ENCODE measurements at regions not wholly inside any gene's neighbourhood (a gene's known extent, or its start where the extent isn't known, plus 50 kb on each side); places are given as distances from the start of the nearest gene placed in this dataset.

DNA sequence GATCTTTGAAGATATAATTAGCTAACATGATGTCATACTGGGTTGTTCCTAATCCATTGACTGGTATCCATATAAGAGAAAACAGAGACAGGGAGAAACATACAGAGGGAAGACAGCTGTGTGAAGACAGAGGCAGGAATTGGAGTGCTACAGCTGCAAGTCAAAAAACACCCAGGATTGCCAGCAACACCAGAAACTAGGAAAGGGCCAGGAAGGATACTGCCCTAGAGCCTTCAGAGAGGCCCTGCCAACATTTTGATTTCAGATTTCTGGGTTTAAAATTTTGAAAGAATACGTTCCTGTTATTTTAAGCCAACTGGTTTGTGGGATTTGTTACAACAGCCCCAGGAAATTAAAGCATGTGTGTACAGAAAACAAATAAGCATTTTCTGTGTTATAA, 473.7 kb upstream of the FLRT2 start:
- H3K27me3 ChIP-seq (ENCODE audit: control insufficient read depth, insufficient read depth, low read length), result no peaks in the 10 kb centered on the region
- no peaks in the 10 kb centered on the region for H3K36me3 ChIP-seq (ENCODE audit: control insufficient read depth, insufficient read depth, low read length)
- DNase-seq (ENCODE audit: low read depth) (no peak), FAIRE-seq (no peak)
- H3K4me3 ChIP-seq (ENCODE audit: low read depth, low read length), result no peak overlapping the region
- TF ChIP-seq, protein P1, sequence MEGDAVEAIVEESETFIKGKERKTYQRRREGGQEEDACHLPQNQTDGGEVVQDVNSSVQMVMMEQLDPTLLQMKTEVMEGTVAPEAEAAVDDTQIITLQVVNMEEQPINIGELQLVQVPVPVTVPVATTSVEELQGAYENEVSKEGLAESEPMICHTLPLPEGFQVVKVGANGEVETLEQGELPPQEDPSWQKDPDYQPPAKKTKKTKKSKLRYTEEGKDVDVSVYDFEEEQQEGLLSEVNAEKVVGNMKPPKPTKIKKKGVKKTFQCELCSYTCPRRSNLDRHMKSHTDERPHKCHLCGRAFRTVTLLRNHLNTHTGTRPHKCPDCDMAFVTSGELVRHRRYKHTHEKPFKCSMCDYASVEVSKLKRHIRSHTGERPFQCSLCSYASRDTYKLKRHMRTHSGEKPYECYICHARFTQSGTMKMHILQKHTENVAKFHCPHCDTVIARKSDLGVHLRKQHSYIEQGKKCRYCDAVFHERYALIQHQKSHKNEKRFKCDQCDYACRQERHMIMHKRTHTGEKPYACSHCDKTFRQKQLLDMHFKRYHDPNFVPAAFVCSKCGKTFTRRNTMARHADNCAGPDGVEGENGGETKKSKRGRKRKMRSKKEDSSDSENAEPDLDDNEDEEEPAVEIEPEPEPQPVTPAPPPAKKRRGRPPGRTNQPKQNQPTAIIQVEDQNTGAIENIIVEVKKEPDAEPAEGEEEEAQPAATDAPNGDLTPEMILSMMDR (IDR thresholded peaks at IDR 0.05; ENCODE audit: insufficient read depth, low read length, severe bottlenecking), result no peak

DNA sequence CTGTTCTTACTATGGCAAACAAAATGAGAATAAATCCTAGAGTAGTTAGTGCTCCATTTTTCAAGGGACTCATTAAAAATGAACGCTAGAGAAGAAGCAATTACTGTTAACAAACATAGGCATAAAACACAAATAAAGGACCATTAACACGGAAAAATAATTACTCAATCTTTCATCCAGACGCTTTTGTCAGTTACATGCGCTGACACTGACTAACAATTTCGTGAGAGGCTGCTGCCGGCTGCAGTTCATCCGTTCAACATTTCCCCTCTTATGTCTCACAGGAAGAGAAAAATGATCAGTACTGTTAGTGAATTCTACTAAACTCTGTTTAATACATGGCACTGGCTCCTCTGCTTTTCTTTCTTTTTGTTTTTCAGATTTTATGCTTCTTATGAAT, 472.7 kb upstream of the FLRT2 start:
- TF ChIP-seq, protein P1 (IDR thresholded peaks at IDR 0.05; ENCODE audit: insufficient read depth, low read length, severe bottlenecking), result no peak
- Histone ChIP-seq H3K36me3 (ENCODE audit: control insufficient read depth, insufficient read depth, low read length) (no peaks in the 10 kb centered on the region), H3K27me3 (ENCODE audit: control insufficient read depth, insufficient read depth, low read length) (no peaks in the 10 kb centered on the region), H3K4me3 (ENCODE audit: low read depth, low read length) (no peak overlapping the region)
- FAIRE-seq (no peak), DNase-seq (ENCODE audit: low read depth) (no peak)

DNA sequence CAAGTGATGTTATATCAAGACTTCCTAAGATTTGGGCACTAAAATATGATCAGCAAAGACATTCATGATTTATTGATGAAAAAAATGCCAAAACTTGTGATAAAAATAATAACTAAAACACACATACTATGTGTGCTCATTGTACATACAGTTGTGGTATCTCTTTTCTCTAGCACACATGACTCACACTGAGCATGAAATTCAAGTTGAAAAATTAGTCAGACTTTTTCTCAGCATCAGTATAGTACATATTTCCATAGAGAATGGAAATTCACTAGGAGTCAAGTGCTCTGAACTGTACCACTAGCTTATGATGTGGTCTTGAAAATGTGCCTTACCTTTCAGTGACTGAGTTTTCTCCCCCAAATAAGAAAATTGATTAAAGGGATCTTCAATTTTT, 471.8 kb upstream of the FLRT2 start:
- Histone ChIP-seq H3K36me3 (ENCODE audit: control insufficient read depth, insufficient read depth, low read length) (no peaks in the 10 kb centered on the region), H3K4me3 (ENCODE audit: low read depth, low read length) (no peak overlapping the region), H3K27me3 (ENCODE audit: control insufficient read depth, insufficient read depth, low read length) (no peaks in the 10 kb centered on the region)
- DNase-seq (ENCODE audit: low read depth) (peak; percentile 56), FAIRE-seq (no peak)
- TF ChIP-seq, protein P1 (IDR thresholded peaks at IDR 0.05; ENCODE audit: insufficient read depth, low read length, severe bottlenecking), result no peak

DNA sequence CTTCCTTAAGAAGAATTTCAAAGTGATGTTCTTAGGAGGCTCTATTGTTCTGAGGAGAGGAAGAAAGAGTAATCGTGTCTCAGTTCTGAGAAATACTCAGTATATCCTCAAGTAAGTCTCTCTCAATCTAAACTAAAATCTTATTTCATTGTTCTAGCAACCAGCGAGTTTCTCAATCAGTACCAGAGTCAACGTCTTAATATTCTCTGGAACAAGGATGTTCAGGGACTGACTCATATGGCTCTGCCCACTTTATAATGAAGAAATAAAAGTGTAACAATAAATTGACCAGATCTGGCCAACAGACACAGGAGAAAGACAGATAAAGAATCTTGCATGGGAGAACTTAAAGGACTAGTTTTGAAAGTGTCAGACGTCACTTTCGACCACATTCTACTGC, 469.8 kb upstream of the FLRT2 start:
- peaks cover 1% of the 10 kb centered on the region for H3K27me3 ChIP-seq (ENCODE audit: control insufficient read depth, insufficient read depth, low read length)
- no peak for FAIRE-seq
- H3K4me3 ChIP-seq (ENCODE audit: low read depth, low read length), result no peak overlapping the region
- DNase-seq (ENCODE audit: low read depth), result peak; percentile 29
- no peaks in the 10 kb centered on the region for H3K36me3 ChIP-seq (ENCODE audit: control insufficient read depth, insufficient read depth, low read length)
- TF ChIP-seq, protein P1 (IDR thresholded peaks at IDR 0.05; ENCODE audit: insufficient read depth, low read length, severe bottlenecking), result no peak

DNA sequence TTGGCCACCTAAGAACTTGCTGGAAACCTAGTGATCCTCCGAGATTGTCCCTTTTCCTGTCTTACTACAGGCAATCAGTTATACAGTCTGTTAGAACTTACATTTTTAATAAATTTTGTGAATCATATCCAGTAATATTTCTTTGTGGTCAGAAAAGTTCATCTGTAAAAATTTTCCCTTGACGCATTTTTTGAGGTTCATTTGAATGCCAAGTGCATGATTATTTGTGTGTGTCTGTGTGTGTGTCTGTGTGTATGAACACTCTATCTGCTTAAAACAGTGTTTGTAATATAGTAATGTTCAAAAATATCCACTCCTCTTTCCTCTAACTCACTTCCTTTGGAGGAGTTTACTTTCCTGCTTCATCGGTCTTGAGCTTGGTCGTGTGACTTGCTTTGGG, 468.7 kb upstream of the FLRT2 start:
- H3K27me3 ChIP-seq (ENCODE audit: control insufficient read depth, insufficient read depth, low read length), result peaks cover 1% of the 10 kb centered on the region
- no peak for DNase-seq (ENCODE audit: low read depth)
- H3K36me3 ChIP-seq (ENCODE audit: control insufficient read depth, insufficient read depth, low read length), result no peaks in the 10 kb centered on the region
- H3K4me3 ChIP-seq (ENCODE audit: low read depth, low read length), result no peak overlapping the region
- TF ChIP-seq, protein P1 (IDR thresholded peaks at IDR 0.05; ENCODE audit: insufficient read depth, low read length, severe bottlenecking), result no peak
- FAIRE-seq, result no peak

DNA sequence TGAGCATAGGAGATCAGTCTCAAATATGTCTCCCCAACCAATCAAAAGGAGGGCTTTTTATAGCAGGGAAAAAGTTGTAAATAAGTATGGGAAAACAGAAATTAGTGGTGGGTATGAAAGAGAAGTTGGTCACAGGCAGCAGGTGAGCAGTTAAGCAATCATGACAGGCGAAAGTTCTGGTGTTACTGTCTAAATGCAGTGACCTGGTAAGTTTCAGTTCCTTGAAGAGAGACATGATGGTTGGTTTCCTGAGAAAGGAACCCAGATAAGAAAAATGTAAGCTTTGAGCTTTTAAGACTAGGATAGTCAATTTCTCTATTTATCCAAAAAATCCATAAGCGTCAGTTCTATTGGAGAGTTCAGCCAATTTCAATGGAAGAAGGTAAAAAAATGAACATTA, 466.2 kb upstream of the FLRT2 start:
- no peak for DNase-seq (ENCODE audit: low read depth)
- H3K27me3 ChIP-seq (ENCODE audit: control insufficient read depth, insufficient read depth, low read length), result peaks cover 1% of the 10 kb centered on the region
- H3K4me3 ChIP-seq (ENCODE audit: low read depth, low read length), result no peak overlapping the region
- TF ChIP-seq, protein P1 (IDR thresholded peaks at IDR 0.05; ENCODE audit: insufficient read depth, low read length, severe bottlenecking), result no peak
- no peaks in the 10 kb centered on the region for H3K36me3 ChIP-seq (ENCODE audit: control insufficient read depth, insufficient read depth, low read length)
- no peak for FAIRE-seq
